Uterus (tissue), 2 donors: ENCODE measurements at regions not wholly inside any gene's neighbourhood (a gene's known extent, or its start where the extent isn't known, plus 50 kb on each side); places are given as distances from the start of the nearest gene placed in this dataset.

Experiments used
- POLR2A ChIP-seq, 2 donors: fragments of 450-650 bp; IDR thresholded peaks; one replicate each; pipeline ENCODE4 v1.6.1; 2016; ENCODE audit warnings: antibody characterized with exemption in 2 of 2, mild to moderate bottlenecking in 1 of 2, moderate library complexity in 1 of 2
- TF ChIP-seq, protein P1 (sequence below), 4 experiments: fragments of 200-600 bp in 2 of 4; fragments of 450-650 bp in 2 of 4; sonication (generic) in 2 of 4; IDR thresholded peaks; one replicate each; pipeline ENCODE4 v1.5.1; 2016 to 2019; ENCODE audit warnings: antibody characterized with exemption in 4 of 4, mild to moderate bottlenecking in 2 of 4, moderate library complexity in 1 of 4

DNA sequence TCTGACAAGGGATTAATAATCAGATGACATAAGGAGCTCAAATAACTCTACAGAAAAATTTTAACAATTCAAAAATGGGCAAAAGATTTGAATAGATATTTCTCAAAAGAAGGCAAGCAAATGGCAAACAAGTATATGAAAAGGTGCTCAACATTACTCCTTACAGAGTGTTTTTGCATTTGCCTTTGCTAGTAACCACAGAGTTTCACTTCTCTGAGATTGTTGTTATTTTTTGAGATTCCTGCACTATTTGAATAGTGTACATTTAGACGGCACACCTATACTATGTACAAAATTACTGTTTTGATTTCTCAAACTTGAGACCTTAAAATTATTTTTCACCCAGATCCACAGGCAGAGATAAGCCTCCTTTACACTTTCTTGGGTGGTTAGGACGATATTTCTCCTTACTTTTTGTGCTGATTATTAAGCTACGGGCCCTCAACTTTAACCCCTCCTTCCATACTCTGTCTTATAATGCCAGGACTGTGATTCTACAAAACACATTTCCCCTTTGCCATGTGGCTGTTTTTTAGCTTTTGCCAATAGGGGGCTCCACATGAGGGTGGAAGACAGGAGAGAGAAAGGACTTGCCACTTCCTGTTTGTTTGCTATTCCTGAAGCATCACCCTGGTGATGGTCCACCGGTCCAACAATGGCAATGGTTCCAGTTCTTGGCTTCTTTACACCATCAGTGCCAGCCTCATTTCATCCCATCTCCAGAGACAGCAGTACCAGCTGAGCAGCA is 65.0 kb upstream of the DAP start:
- TF ChIP-seq, protein P1, sequence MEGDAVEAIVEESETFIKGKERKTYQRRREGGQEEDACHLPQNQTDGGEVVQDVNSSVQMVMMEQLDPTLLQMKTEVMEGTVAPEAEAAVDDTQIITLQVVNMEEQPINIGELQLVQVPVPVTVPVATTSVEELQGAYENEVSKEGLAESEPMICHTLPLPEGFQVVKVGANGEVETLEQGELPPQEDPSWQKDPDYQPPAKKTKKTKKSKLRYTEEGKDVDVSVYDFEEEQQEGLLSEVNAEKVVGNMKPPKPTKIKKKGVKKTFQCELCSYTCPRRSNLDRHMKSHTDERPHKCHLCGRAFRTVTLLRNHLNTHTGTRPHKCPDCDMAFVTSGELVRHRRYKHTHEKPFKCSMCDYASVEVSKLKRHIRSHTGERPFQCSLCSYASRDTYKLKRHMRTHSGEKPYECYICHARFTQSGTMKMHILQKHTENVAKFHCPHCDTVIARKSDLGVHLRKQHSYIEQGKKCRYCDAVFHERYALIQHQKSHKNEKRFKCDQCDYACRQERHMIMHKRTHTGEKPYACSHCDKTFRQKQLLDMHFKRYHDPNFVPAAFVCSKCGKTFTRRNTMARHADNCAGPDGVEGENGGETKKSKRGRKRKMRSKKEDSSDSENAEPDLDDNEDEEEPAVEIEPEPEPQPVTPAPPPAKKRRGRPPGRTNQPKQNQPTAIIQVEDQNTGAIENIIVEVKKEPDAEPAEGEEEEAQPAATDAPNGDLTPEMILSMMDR (IDR thresholded peaks at IDR 0.05) = no peak
- TF ChIP-seq POLR2A (IDR thresholded peaks at IDR 0.05) = no peak
